NCI-H146 treated with DMSO at 0.1 percent for 48 hours (cell line): ENCODE measurements at regions not wholly inside any gene's neighbourhood (a gene's known extent, or its start where the extent isn't known, plus 50 kb on each side); places are given as distances from the start of the nearest gene placed in this dataset.
"Not testable (repeated sequence)": the region's sequence is repeated elsewhere in the genome, so short reads cannot be mapped to it uniquely, and the experiment has no call there.

Experiments used
- DNase-seq: peaks from one replicate; lab custom pipeline; 2025; ENCODE audit not compliant: unreplicated experiment; lab: John Stamatoyannopoulos, UW

DNA sequence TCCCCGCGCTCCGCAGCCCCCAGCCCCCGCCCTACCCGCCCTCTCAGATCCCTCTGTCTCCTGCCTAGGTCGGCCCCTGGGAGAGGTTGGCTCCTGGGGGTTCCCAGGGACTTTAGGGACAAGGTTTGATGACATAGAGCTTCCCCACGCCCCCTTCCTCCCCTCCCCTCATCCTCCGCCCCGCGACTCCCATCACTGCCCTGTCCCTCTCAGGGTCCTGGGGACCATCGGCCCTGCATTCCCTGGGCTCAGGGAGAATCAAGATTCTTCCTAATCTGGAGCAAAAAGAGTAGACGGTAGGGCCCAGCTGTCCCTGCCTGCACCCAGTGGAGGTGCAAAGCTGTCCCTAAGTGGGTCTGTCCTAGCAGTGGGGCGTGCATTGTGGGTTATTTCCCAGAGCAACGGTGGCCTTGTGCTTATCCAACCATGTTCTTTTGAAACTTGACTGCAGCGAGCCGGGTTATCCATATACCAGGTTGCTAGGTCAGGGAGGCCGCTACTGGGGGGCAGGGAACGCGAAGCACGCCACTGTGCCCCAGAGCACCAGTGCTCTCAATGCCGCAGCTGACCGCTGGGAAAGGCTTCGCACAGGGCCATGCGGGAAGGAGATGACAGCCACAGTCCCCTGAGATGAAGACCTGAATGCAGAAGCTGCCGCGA, 124.4 kb upstream of the PRMT8 start:
- DNase-seq, result no peak

DNA sequence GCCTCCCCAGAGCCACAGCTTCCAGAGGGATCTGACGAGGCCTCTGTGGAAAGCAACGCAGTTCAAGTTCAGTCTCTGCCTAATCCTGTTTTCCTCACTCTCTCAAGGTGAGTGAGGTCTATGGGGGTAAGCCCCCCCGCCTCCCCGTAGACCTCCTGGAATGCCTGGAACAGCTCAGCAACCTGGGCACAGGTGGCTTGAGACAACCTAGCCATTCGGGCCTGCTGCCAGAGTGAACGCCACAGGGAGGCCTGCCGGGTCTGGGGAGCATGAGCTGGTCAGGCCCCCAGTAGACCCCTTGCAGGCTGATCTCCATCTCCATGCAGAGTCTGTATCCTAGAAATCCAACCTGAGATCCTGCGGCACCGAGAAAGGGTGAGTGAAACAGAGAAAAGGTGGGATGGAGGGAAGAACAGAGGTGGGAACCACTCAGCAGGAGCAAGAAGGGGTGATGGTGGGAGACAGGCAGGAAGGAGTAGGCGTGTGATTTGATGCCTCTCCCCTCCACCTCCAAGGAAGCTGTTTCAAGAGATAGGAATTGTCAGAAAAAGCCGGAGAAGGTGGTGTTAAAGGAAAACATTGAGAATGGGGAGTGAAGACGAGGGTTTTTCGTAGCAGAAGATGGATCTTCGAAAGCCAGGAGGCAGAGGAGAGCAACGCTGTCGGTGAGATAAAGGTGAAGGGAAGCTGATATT, 123.1 kb upstream of the PRMT8 start:
- DNase-seq, result no peak

DNA sequence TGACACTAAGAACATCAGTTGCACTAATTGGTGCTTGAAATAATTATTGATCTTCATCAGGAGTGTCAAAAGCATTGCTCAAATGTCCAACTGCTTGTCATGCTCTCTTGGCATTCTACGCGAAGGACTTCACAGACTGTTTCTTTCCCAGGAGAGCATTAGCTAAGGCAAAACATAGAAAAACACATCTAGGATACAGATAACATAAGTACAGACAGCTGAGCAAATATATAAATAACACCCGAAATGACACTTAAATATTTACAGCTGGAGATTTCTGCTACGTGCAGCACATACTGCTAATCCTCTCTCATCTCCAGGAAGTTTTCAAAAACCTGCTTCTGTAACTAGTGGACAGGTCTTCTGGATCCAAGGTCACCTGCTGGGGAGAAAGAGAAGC, 120.0 kb upstream of the PRMT8 start:
- DNase-seq, result peak; percentile 92

DNA sequence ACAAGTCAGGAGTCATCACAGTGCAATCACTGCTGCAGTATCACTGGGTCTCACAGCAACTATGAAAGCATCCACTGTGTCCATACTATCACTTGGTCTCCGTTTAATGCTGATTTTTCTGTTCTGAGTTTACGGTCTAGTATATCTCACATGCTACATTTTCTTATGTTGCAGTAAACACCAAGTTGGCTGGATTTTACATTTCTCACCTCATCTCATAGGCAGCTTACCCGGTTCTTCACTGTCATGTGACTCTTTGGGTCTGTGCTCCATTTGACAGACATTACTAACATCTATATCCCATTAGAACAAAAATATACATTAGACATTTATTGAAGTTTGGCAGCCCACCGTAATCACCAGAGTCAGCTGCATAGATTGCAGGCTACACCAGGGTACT, 115.7 kb upstream of the PRMT8 start:
- no peak for DNase-seq

DNA sequence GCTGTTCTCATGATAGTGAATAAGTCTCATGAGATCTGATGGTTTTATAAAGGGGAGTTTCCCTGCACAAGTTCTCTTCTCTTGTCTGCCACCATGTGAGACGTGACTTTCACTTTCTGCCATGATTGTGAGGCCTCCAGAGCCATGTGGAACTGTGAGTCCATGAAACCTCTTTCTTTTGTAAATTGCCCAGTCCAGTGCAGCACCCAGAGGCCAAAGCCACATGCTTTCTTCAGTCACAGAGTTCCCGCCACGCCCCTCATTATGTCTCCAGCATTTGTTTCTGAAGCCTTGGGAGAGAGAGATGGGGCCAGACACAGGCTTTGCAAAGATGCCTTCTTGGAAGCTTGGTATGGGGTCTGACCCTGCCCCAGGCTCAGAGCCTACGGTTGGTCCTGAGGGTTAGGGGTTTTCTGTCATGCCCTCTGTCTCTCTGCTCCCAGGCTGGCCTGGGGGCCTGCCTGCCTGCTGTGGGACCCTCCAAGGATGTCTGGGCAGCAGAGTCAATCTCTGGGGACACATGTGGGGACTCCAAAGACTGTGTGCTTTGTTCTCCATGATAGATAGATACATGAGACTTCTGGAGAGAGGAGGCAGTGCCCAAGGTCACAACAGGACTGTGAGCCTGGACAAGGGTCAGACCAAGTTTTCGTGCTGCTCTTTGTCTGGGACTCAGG, 114.1 kb upstream of the PRMT8 start:
- no peak for DNase-seq

DNA sequence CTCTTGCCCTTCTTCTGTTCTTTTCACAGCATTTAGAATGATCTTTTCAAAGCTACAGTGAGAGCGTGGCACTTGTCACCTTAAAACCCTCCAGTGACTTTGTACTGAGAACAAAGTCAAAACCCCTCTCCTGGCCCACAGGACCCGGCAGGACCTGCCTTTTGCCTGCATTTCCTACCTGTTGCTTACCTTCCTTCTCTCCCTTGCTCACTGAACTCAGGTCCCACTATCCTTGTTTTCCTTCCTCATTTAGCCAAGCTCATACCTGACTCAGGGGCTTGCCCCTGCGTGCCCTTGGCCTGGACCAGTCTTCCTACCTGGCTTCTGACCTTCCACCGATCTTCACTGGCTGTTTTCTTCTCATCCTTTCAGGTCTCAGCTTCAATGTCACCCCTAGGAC, 112.3 kb upstream of the PRMT8 start:
- DNase-seq, result no peak

DNA sequence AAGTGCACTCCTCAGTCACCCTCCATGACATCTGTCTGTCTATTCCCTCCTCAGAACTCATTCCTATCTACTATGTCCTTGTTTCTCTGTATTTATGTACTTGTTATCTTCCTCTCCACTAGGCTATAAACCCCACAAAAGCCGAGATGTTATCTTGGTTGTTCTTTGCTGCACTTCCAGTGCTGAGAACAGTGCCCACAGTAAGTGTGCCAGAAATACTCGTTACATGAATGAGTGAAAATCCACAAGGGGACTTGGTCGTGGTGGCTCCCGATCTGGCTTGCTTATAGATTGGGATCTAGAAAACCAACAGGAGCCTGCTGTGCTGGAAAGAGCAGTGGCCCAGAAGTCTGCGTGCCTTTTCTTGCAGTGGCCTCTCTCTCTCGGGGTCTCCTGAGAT, 111.9 kb upstream of the PRMT8 start:
- no peak for DNase-seq

DNA sequence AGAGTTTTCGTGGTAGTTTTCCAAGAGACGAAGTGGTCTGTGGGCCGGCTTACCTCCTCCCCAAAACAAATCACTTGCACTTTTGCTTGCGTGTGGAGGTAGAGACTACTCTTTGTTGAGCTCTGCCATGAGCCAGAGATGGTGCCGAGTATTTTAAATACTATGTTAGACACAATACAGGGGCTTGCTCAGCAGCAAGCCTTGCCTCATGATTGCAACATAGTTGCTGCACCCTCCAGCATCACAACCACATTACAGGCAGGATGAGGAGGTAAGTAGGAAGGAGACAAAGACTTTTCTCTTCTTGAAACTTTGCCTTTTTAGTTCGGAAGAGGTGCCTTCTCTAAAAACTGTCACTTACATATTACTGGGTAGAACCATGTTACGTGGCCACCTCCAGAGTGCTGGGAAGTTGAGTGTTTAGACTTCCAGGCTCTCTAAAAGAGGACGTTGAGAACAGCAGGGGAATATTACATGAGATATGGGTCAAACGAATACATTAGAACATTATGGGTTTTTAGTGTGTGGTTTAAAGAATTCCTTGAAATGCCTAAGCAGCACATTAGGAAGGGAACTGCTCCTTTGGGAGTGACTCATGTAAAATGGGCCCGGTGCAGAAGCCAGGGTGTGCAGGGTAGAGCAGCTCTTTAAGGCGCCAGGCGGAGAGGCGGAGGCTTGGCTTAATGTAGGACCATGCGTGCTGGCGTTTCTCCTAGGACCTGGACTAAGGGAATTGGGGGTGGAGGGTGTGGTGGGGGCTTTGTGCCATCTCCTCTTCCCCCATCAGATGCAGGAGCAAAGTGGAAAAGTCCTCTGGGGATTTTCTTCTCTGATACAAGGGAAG, 110.6 kb upstream of the PRMT8 start:
- DNase-seq, result no peak

DNA sequence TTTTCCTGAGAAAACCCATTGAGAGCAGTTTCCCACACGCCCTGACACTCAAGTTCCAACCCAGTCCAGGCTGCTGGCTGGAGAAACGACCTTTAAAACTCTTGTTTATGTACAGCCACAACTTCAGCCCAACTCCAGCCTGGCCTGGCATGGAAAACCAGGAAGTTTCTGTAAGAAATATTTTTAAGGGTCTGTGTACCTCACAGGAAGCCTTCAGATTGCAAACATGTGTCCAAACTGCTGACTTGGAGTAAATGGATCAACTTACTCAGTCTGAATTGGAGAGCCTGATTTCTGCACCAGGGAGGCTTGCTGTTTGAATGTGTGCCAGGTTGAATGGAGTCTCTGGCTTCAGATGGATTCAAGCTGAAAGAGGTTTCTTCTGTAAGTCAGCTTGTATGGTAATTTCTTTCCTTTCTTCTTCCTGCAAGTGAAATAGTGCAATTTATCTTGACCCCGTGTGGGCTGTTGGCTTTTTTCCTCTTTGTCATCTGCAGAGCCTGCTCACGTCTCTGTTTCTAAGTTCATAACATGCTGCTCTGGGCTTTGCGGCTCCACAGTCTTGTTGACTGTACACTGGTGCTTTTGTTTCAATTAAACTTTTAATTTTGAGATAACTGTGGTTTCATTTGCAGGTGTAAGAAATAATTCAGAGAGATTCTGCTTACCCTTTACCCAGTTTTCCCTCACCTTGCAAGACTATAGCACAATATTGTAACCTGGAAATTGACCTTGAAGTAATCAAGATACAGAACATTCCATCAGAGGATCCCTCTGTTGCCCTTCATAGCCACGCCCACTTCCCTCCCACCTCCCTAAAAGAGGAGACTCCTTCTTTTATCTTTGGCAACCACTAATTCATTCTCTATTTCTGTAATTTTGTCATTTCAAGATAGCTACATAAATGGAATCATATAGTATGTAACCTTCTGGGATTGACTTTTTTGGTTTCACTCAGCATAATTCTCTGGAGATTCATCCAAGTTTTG, 109.7 kb upstream of the PRMT8 start:
- no peak for DNase-seq

DNA sequence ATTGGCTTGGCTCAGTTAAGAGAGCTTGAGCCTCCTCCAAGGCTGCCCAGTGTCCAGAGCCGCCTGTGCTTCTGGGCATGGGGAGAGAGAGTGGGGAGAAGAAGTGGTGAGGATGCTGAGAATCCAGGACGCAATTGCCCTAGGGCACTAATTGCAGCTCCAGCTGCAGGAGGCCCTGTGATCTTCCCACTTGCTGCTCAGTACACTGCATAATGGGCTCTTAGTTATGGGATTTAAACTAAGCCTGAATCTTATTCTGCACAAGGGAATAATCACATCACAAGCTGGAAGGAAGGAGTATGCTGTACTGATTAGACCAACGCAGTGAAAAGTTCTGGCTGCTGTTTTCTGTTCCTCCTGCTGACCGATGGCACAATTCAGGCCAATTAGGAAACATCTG, 101.0 kb upstream of the PRMT8 start:
- peak; percentile 26 for DNase-seq

DNA sequence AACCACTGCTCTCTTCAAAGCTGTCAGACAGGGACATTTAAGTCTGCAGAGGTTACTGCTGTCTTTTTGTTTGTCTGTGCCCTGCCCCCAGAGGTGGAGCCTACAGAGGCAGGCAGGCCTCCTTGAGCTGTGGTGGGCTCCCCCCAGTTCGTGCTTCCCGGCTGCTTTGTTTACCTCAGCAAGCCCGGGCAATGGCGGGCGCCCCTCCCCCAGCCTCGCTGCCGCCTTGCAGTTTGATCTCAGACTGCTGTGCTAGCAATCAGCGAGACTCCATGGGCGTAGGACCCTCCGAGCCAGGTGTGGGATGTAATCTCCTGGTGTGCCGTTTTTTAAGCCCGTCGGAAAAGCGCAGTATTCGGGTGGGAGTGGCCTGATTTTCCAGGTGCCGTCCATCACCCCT, 93.4 kb upstream of the PRMT8 start:
- DNase-seq, result not testable (repeated sequence)

DNA sequence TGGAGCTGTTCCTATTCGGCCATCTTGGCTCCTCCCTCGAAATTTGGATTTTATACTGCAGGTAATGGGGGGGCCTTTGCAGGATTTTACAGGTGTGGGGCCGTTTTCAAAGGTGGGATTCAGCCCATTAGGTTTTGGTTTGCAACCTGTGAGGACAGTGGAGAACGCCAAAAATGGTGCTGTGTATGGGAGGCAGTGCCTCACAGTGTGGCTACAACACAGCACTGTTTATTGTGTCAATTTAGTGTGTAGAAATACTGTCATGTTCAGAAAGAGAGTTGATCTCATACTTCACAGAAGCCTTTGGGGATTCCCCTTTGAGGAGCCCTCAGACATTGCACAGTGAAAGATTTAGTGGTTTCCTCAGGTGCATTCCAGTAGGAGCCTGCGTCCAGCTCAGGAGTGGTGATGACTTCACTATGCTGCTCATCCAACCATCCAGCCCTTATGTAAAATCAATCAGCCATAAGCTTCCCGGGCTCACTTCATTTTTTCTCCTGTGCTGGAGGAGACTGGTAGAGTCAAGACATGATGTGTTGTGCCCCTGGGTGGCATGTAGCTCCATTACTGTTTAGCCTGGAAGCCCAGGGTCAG, 92.7 kb upstream of the PRMT8 start:
- DNase-seq, result no peak

DNA sequence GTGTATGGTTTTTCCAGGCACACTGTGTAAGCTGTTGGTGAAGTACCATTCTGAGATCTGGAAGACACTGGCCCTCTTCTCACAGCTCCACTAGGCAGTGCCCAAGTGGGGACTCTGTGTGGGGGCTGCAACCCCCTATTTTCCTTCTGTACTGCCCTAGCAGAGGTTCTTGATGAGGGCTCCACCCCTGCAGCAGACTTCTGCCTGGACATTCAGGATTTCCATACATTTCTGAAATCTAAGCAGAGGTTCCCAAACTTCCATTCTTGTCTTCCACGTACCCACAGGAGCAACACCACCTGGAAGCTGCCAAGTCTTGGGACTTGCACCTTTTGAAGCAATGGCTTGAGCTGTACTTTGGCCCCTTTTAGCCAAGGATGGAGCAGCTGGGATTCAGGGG, 85.2 kb upstream of the PRMT8 start:
- DNase-seq, result no peak

DNA sequence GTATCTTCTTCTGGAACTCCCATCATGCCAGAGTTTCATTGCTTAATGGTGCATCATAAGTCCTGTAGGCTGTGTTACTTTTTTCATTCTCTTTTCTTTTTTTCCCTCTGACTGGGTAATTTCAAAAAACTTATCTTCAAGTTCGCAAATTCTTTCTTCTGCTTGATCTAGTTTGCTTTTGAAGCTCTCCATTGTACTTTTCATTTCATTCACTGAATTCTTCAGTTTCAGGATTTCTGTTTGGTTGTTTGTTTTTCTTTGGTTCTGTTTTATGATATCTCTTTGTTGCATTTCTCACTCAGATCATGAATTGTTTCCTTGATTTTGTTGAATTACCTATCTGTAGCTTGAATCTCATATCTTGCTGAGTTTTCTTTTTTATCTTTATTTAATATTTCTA, 83.3 kb upstream of the PRMT8 start:
- DNase-seq, result no peak

DNA sequence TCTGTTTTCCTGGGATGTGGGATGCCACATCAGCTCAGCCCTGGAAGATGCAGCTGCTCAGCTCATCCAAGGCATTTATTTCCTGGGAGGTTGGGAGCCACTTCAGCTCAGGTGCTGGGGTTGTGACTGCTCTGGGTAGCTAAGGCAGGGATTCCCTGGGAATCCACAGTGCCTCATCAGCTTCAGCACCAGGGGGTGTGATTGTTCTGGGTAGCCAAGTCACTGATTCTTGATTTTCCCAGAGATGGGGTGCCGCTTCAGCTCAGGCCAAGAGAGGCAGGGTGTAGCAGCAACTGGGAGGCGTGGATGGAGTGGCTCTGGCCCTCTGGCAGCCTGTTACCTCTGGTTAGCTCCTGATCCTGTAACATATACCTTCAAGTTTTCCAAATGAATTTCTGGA, 81.3 kb upstream of the PRMT8 start:
- no peak for DNase-seq

DNA sequence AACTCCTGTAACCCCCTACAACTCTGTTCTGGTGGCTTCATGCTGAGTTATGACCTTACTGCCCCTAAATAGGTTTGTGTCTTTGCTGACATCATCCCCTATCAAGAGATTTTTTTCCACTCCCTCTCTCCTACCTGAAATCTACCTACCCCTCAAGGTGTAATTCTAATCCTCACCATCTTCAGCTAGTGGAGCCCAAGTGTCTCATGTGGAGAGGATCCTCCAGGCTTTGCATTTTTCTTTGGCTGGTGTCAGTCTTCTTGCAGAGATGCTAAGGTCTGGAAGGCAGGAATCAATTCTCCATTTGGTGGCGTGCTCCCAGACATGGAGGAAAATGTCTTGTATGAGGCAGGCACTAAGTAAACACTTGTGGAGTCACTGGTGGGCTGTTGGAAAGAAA, 74.8 kb upstream of the PRMT8 start:
- no peak for DNase-seq

DNA sequence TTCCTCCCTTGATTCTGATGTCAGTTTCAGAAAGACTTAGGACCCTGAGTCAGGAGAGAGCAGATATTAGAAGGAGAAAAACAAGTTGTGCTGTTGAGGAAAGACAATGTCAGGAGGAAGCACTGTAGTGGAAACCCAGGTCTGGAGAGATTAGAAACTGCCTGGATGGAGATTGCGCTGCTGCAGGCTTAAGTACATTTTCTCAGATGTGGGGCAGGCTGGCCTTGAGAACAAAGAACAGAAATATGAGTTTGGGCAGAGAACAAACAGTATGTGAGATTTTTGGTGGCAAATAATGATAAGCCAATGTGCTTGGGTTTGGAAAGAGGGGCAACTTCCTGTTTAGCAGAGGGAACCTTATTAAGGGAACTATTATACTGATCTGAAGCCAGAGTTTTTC, 74.3 kb upstream of the PRMT8 start:
- DNase-seq, result no peak

DNA sequence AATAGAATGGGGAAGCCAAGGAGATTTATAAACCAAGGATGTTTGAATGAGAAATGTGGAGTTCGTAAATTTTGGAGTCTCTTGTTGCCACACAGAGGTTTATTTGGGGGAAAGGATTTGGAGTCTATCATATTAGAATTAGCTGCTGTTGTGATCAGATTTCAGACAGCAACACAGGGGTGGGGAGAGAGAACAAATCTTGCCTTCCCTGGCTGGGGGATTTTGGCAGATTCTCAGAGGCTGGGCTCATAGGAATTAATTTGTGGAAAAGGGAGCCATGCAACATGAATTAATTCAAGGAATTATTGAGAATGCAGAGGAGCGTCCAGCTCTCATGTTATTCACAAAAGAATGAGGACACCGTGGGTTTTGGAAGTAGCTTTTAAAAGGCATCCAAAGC, 73.9 kb upstream of the PRMT8 start:
- DNase-seq, result no peak

DNA sequence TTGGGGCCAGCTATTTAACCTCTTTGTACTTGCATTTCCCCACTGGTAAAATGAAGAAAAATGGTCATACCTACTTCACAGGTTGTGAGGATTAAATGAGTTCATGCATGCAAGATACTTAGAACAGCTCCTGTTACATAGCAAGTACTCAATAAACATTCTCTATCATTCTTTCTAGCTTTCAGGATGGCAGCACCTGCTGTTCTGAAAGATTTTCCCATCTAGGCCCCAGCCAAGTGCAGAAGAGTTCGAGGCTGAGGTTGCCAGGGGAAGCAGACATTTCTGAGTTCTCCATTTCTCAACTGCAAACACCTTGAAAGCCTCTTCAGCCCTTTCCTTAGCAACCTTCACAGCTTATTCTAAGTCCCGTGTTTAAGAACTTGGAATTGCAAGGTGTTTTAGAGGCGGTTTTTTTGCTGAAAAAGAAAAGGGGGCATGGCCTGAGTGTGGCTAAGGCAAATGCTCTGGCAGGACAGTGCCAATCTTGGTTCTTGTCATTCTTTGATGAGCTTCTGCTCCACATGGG, 73.0 kb upstream of the PRMT8 start:
- DNase-seq, result no peak
